22Rv1 (cell line): ENCODE measurements at regions not wholly inside any gene's neighbourhood (a gene's known extent, or its start where the extent isn't known, plus 50 kb on each side); places are given as distances from the start of the nearest gene placed in this dataset.
A peak's percentile ranks its signal among the peaks of the same experiment; 100 is the strongest.

Experiments used
- H3K27ac ChIP-seq: fragments of 450-650 bp; 2 replicates; pipeline ENCODE4 v1.5.1; 2017
- CTCF ChIP-seq: fragments of 450-650 bp; IDR thresholded peaks from 2 replicates; pipeline ENCODE4 v1.5.1; 2017; ENCODE audit warnings: mild to moderate bottlenecking
- ZFX ChIP-seq: fragments of 450-650 bp; IDR thresholded peaks from 2 replicates; pipeline ENCODE4 v1.6.1; 2017; ENCODE audit warnings: antibody characterized with exemption, borderline replicate concordance

- TF ChIP-seq CTCF (no peak), ZFX (no peak)
- peak overlapping the region; percentile 39 for H3K27ac ChIP-seq
Measured at GRCh38 chrX:121886557-121886956, 839.1 kb downstream of the GLUD2 start.

- H3K27ac ChIP-seq: no peak overlapping the region
- no peak for TF ChIP-seq ZFX
- TF ChIP-seq CTCF: no peak
Measured at GRCh38 chrX:121894756-121895155, 847.3 kb downstream of the GLUD2 start.

GRCh38 chrX:121902463-121902862 lies 855.1 kb downstream of the GLUD2 start:
- TF ChIP-seq ZFX (no peak), CTCF (no peak)

GRCh38 chrX:121903961-121904360 lies 856.6 kb downstream of the GLUD2 start:
- no peak overlapping the region for H3K27ac ChIP-seq
- no peak for TF ChIP-seq CTCF
- TF ChIP-seq ZFX: no peak

More at GRCh38 chrX:121902463-121902862, 855.1 kb downstream of the GLUD2 start:
- no peak overlapping the region for H3K27ac ChIP-seq

- TF ChIP-seq CTCF: no peak
- TF ChIP-seq ZFX: no peak
- no peak overlapping the region for H3K27ac ChIP-seq
Measured at GRCh38 chrX:121921258-121921657, 873.8 kb downstream of the GLUD2 start.

- no peak overlapping the region for H3K27ac ChIP-seq
- TF ChIP-seq ZFX (no peak), CTCF (no peak)
Measured at GRCh38 chrX:121931567-121931966, 884.2 kb downstream of the GLUD2 start.

GRCh38 chrX:121932688-121933087 lies 885.3 kb downstream of the GLUD2 start:
- TF ChIP-seq CTCF: no peak
- TF ChIP-seq ZFX: no peak
- no peak overlapping the region for H3K27ac ChIP-seq
